Esophagus squamous epithelium (tissue), 5 donors: ENCODE measurements at regions not wholly inside any gene's neighbourhood (a gene's known extent, or its start where the extent isn't known, plus 50 kb on each side); places are given as distances from the start of the nearest gene placed in this dataset.

Experiments
- DNase-seq: peaks from one replicate; lab custom pipeline; 2025; lab: John Stamatoyannopoulos, UW
- H3K27ac ChIP-seq, 4 donors: fragments of 200-600 bp; sonication (generic); one replicate each; pipeline ENCODE4 v1.5.1; 2016 to 2019; ENCODE audit warnings: mild to moderate bottlenecking in 1 of 4
- H3K27me3 ChIP-seq, 4 donors: fragments of 200-600 bp; sonication (generic); 1 replicate in 3 of 4; 2 replicates in 1 of 4; pipeline versions ENCODE4 v1.5.1 to v1.6.0; 2017 to 2021; ENCODE audit warnings: antibody characterized with exemption in 1 of 4
- H3K36me3 ChIP-seq, 3 donors: fragments of 200-600 bp; sonication (generic); one replicate each; pipeline ENCODE4 v1.5.1; 2016 to 2019
- H3K4me1 ChIP-seq, 3 donors: fragments of 200-600 bp; sonication (generic); one replicate each; pipeline ENCODE4 v1.5.1; 2017 to 2019
- H3K4me3 ChIP-seq, 4 donors: fragments of 200-600 bp; sonication (generic); 1 replicate in 3 of 4; 2 replicates in 1 of 4; pipeline ENCODE4 v1.5.1; 2016 to 2019; ENCODE audit warnings: mild to moderate bottlenecking in 2 of 4, moderate library complexity in 1 of 4
- H3K9me3 ChIP-seq, 3 donors: fragments of 200-600 bp; sonication (generic); one replicate each; pipeline ENCODE4 v1.5.1; 2016 to 2019
- POLR2A ChIP-seq, 4 donors: fragments of 450-650 bp; IDR thresholded peaks; one replicate each; pipeline ENCODE4 v1.6.1; 2017; ENCODE audit warnings: antibody characterized with exemption in 4 of 4, mild to moderate bottlenecking in 4 of 4, moderate library complexity in 3 of 4
- WGBS, 2 donors: methylation state at CpG; one replicate each; pipeline ENCODE4 v1.1.5; 2018; 5-methylcytosine and 5-hydroxymethylcytosine counted together
- intact Hi-C: fragments of 100-400 bp; cut with DNase I; formaldehyde crosslinking; loops from one replicate; pipeline ENCODE4 v1.15.0; 2022
- TF ChIP-seq, protein P1 (sequence below), 6 experiments: fragments of 450-650 bp in 4 of 6; fragments of 200-600 bp in 2 of 6; sonication (generic) in 2 of 6; IDR thresholded peaks; one replicate each; pipeline ENCODE4 v1.5.1; 2016 to 2019; ENCODE audit warnings: antibody characterized with exemption in 6 of 6, mild to moderate bottlenecking in 4 of 6, moderate library complexity in 4 of 6
- donor health status: DM: yes; HTN: yes; CAD: no.

DNA sequence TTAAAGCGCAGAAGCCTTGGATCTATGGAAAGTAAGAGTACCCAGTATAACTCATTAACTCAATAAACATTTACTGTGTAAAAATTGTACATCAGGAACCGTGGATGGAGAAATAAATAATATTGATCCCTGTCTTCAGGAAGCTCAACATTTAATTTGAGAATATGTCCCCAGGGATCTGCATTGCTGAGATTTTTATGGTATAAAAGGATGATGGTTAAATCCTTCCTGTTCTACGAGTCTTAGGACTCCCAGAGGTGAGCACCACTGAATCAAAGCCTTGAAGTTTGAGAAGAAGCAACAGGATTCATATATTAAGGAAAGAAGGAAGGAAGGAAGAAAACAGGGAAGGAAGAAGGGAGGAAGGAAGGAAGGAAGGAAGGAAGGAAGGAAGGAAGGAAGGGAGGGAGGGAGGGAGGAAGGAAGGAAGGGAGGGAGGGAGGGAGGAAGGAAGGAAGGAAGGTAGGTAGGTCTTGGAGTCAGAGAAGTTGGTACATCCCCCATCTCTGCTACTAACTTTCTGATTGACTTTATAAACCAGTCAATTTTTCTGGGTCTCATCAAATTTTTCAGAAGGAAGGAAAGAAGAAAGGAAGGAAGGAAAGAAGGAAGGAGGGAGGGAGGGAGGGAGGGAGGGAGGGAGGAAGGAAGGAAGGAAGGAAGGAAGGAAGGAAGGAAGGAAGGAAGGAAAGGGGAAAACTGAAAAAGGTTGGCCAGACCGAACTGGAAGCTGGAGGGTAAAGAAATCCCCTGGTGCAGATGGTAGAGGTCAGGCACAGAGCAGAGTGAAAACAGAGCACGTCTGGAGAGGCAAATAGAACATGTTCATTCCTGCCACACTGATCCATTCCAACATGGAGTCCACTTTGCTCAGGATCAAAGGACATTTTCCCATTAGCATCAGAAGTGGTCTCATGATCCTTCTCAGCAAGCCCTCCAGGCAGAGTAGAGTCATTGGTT is 422.2 kb upstream of the CDH11 start:
- Histone ChIP-seq H3K27ac (no peak overlapping the region), H3K9me3 (no peaks in the 10 kb centered on the region), H3K4me1 (no peaks in the 10 kb centered on the region), H3K36me3 (no peaks in the 10 kb centered on the region), H3K4me3 (no peak overlapping the region), H3K27me3 (no peaks in the 10 kb centered on the region)
- intact Hi-C loops: no loop called here
- TF ChIP-seq, protein P1, sequence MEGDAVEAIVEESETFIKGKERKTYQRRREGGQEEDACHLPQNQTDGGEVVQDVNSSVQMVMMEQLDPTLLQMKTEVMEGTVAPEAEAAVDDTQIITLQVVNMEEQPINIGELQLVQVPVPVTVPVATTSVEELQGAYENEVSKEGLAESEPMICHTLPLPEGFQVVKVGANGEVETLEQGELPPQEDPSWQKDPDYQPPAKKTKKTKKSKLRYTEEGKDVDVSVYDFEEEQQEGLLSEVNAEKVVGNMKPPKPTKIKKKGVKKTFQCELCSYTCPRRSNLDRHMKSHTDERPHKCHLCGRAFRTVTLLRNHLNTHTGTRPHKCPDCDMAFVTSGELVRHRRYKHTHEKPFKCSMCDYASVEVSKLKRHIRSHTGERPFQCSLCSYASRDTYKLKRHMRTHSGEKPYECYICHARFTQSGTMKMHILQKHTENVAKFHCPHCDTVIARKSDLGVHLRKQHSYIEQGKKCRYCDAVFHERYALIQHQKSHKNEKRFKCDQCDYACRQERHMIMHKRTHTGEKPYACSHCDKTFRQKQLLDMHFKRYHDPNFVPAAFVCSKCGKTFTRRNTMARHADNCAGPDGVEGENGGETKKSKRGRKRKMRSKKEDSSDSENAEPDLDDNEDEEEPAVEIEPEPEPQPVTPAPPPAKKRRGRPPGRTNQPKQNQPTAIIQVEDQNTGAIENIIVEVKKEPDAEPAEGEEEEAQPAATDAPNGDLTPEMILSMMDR (IDR thresholded peaks at IDR 0.05): no peak
- no peak for TF ChIP-seq POLR2A (IDR thresholded peaks at IDR 0.05)
- DNase-seq: no peak
- 68 to 79% methylated on average over 5 of the region's 5 CpGs for WGBS, 2 donors

DNA sequence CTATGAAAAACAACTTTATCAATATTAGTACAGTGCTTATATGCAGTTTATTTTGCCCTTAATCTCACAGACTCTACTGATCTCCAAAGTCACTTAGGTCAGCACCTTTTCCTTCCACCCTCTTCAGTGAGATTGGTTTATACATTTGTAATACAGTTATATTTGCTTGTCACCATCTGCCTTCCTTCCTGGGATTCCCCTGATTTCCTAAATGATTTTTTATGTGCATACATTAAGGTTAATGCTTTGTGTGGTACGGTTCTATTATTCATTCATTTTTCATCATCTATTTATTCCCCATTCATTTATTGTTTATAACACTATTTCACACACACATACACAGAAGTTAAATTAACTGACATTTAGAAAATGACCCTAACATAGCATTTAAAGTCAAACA is 419.8 kb upstream of the CDH11 start:
- WGBS, 2 donors: 60 to 78% methylated on average over 1 of the region's 1 CpG
- H3K4me1 ChIP-seq: no peaks in the 10 kb centered on the region
- no peaks in the 10 kb centered on the region for H3K36me3 ChIP-seq
- no peak overlapping the region for H3K27ac ChIP-seq
- no peaks in the 10 kb centered on the region for H3K9me3 ChIP-seq
- no peak overlapping the region for H3K4me3 ChIP-seq
- intact Hi-C loops: no loop called here
- no peaks in the 10 kb centered on the region for H3K27me3 ChIP-seq
- DNase-seq: no peak
- TF ChIP-seq POLR2A (IDR thresholded peaks at IDR 0.05): no peak
- TF ChIP-seq, protein P1 (IDR thresholded peaks at IDR 0.05): no peak

DNA sequence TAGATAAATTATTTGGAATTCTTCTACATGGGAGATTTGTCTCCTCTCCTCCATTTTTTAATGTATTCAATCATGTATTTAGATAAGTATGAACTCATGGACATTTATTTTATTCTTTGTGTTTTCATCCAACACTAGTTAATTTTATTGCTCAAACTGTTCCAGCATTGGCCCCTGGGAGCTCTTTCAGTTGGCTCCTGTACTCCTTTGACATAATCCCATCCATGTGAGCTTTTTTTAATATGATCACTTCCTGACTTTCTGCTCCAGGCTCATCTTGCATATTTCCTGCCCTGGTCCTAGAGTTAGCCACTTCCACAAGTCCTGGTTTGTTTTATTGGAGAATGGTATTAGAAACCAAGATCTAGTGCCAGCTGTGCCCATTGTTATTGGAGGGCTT is 419.0 kb upstream of the CDH11 start:
- DNase-seq: no peak
- TF ChIP-seq, protein P1 (IDR thresholded peaks at IDR 0.05): no peak
- TF ChIP-seq POLR2A (IDR thresholded peaks at IDR 0.05): no peak
- H3K27ac ChIP-seq: no peak overlapping the region
- intact Hi-C loops: no loop called here
- no peaks in the 10 kb centered on the region for H3K27me3 ChIP-seq
- no peaks in the 10 kb centered on the region for H3K9me3 ChIP-seq
- no peaks in the 10 kb centered on the region for H3K36me3 ChIP-seq
- no peaks in the 10 kb centered on the region for H3K4me1 ChIP-seq
- no peak overlapping the region for H3K4me3 ChIP-seq

DNA sequence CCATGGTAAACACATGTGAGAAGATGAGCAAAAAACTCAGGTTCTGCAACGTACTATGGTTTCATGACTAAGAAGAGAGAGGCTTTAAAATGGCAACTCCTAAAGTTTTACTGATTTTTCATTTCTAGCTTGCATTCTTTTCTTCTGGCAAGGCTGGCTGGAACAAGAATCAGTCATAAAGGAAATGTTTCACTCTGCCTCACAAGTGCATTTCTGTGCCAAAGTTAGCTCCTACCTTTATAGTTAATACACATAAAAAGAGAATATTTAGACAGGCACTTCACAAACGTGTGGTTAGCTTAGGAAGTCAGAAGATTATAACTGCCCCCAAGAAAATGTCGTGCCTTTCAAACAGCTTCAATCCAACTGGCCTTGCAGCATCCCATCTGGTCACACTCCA is 417.1 kb upstream of the CDH11 start:
- no peak overlapping the region for H3K4me3 ChIP-seq
- no peaks in the 10 kb centered on the region for H3K9me3 ChIP-seq
- H3K27ac ChIP-seq: no peak overlapping the region
- H3K36me3 ChIP-seq: no peaks in the 10 kb centered on the region
- no peak for DNase-seq
- no peaks in the 10 kb centered on the region for H3K27me3 ChIP-seq
- no peak for TF ChIP-seq POLR2A (IDR thresholded peaks at IDR 0.05)
- TF ChIP-seq, protein P1 (IDR thresholded peaks at IDR 0.05): no peak
- 13 to 34% methylated on average over 3 of the region's 3 CpGs for WGBS, 2 donors
- intact Hi-C loops: no loop called here
- H3K4me1 ChIP-seq: no peaks in the 10 kb centered on the region

DNA sequence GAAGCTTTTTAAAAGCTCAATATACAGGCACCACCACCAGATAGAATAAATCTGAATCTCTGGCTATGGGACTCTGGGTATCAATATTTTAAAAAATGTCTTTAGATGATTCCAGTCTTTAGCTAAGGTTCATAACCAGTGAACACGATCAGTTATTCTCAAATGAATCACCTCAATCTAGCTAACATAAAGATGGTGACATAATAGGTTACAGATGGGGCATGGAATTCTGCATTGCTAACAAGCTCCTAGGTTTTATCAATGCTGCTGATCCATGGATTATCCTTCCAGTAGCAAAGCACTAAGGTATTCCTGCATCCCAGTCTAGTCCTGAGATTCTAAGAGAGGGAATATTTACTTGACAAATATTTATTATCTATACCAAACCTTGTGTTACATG is 415.5 kb upstream of the CDH11 start:
- WGBS, 2 donors: 58 to 77% methylated on average over 1 of the region's 1 CpG
- no peak for TF ChIP-seq POLR2A (IDR thresholded peaks at IDR 0.05)
- TF ChIP-seq, protein P1 (IDR thresholded peaks at IDR 0.05): no peak
- Histone ChIP-seq H3K27ac (no peak overlapping the region), H3K9me3 (no peaks in the 10 kb centered on the region), H3K27me3 (no peaks in the 10 kb centered on the region), H3K4me3 (no peak overlapping the region), H3K4me1 (no peaks in the 10 kb centered on the region), H3K36me3 (no peaks in the 10 kb centered on the region)
- intact Hi-C loops: no loop called here
- DNase-seq: no peak
